AG10803 (cell line): ENCODE measurements at regions not wholly inside any gene's neighbourhood (a gene's known extent, or its start where the extent isn't known, plus 50 kb on each side); places are given as distances from the start of the nearest gene placed in this dataset.

Experiments
- DNase-seq: peaks from one replicate; pipeline ENCODE4 v3.0.0; 2010; ENCODE audit warnings: low read depth
- H3K4me3 ChIP-seq: 2 replicates; pipeline ENCODE4 v1.5.1; 2011; ENCODE audit warnings: mild to moderate bottlenecking, low read length, control low read depth
- TF ChIP-seq, protein P1 (sequence below): conservative IDR thresholded peaks from 2 replicates; pipeline ENCODE4 v1.5.1; 2011; ENCODE audit warnings: mild to moderate bottlenecking, low read length, control low read depth, inconsistent platforms

DNA sequence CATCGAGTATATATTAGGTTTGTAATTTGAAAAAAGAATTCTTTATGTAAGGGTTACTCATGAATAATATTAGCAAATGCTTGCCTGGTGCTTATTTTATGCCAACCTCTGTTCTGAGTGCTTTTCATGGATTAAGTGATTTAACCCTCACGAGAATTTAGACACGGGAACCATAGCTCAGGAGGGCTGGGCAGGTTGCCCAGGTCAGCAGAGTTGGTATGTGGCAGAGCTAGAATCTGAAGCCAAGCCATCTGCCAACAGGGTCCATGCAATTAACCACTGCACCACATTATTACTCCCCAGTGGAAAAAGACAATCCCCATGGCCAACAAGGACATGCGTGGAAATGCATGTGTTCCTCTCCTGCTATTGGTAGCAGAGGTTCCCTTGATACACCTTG, 345.6 kb downstream of the CDC5L start:
- H3K4me3 ChIP-seq: no peak overlapping the region
- no peak for DNase-seq
- TF ChIP-seq, protein P1, sequence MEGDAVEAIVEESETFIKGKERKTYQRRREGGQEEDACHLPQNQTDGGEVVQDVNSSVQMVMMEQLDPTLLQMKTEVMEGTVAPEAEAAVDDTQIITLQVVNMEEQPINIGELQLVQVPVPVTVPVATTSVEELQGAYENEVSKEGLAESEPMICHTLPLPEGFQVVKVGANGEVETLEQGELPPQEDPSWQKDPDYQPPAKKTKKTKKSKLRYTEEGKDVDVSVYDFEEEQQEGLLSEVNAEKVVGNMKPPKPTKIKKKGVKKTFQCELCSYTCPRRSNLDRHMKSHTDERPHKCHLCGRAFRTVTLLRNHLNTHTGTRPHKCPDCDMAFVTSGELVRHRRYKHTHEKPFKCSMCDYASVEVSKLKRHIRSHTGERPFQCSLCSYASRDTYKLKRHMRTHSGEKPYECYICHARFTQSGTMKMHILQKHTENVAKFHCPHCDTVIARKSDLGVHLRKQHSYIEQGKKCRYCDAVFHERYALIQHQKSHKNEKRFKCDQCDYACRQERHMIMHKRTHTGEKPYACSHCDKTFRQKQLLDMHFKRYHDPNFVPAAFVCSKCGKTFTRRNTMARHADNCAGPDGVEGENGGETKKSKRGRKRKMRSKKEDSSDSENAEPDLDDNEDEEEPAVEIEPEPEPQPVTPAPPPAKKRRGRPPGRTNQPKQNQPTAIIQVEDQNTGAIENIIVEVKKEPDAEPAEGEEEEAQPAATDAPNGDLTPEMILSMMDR: no peak

DNA sequence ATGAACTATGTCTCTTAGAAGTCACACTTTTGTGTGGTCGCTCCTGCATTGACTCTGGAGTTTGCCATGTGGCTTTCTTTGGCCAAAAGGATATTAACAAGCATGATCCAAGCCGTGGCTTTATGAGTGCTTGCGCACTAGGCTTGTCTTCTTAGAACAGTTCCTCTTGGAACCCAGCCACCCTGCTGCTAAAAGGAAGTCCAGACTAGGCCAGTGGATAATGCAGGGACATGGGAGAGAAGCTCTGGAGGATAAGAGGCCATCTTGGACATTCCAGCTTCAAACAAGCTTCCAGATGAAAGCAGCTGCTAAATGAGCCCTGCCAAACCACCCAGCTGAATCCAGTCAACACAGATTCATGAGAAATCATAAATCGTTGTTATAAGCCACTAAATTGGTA, 346.4 kb downstream of the CDC5L start:
- TF ChIP-seq, protein P1: no peak
- no peak overlapping the region for H3K4me3 ChIP-seq
- no peak for DNase-seq

DNA sequence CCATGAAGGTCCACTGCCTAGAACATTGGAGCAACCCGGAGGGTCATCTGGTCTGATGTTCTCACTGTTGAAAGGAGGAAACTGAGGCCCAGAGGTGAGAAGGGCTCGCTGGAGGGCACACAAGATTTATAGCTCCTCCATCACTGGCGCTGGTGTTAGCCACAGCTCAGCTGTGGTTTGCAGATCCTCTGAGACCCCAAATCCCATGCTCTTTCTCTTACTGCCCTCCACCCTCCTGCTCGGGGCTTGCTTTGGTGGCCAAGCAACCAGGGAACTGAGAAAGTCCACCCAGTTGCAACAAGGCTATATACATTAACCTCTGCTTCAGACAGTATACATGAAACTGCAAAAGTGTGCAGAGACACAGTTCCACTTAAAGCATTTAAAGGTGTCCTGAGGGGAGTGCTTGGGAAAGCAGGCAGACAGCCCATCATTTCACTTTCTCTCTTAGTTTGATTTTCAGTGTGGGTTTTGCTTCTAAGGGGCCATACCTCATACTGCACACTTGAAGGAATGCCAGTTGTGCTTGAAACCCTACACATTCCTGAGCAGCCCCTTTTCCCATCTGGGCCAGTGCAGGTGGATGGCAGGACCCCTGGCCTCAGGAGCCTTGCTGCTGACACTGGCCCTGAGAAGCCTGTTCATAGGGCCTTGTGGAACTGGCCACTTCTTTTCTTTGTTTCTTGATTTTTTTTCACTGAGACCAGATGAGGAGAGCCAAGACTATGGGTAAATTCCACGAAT, 347.6 kb downstream of the CDC5L start:
- TF ChIP-seq, protein P1: no peak
- H3K4me3 ChIP-seq: no peak overlapping the region
- no peak for DNase-seq

DNA sequence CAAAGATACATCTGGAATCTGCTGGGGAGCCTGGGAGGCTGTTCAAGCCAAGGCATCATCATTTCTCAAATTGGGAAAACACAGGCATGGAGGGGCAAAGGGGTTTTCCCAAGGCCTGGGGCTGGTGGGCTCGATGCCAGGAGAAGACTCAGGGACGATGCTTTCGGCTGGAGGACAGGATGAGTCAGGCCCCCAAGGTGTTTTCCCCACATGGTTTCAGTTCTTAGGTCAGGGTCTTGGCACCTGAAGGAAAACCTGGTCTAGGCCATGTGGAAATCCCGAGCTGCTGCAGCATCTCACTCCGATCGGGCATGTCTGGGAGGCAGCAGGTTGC, 348.1 kb downstream of the CDC5L start:
- H3K4me3 ChIP-seq: no peak overlapping the region
- peak; percentile 72 for DNase-seq
- TF ChIP-seq, protein P1: no peak

DNA sequence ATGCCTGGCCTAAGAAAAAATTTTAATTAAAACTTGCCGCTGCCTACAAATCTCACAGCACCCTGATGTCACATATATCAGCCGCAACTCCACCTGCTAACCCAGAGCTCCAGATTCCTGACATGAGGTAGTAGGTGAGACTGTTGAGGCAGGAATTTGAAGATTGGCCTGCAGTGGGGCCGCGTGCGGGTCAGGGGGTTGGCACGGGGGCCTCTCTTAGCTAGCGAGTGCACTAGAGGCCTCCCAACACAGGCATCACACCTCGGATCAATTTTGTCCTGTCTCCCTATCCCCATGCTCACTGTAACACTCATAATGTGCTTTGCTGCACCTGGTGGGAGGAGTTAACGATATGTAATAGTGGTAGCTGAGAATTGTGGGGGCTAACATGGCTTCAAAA, 349.8 kb downstream of the CDC5L start:
- DNase-seq: no peak
- TF ChIP-seq, protein P1: no peak
- no peak overlapping the region for H3K4me3 ChIP-seq

DNA sequence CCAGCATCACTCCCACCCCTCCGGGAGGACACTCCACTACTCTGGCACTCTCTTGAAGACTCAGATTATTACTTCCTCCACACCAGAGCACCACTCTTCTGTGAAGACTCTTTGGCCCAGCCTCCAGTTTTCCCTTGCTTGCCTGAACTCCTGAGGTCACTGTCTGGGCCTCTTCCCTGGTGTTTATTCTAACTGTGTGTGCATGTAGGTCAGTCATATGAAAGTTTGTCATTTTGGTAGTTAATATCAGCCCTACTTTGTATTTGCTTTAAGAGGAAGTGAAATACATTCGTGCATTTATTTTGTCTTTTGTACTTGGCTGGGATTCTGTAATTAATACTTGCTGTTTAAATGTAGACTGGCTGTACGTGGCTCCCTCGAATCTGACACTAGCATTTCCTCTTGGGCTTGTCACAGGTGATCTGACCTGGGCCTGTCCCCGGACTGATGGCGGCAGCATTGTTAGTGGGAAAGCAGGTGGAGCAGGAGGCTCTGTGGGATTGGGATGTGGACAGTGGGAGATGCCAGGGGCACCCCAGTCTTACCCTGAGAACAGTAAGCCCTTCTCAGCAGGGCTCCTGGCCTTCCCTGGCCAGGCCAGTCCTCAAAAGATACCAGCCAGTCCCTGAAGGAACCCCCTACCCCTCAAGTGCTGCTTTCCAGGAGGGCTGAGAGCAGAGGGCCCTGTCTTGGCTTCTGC, 350.5 kb downstream of the CDC5L start:
- H3K4me3 ChIP-seq: no peak overlapping the region
- no peak for DNase-seq
- TF ChIP-seq, protein P1: no peak

DNA sequence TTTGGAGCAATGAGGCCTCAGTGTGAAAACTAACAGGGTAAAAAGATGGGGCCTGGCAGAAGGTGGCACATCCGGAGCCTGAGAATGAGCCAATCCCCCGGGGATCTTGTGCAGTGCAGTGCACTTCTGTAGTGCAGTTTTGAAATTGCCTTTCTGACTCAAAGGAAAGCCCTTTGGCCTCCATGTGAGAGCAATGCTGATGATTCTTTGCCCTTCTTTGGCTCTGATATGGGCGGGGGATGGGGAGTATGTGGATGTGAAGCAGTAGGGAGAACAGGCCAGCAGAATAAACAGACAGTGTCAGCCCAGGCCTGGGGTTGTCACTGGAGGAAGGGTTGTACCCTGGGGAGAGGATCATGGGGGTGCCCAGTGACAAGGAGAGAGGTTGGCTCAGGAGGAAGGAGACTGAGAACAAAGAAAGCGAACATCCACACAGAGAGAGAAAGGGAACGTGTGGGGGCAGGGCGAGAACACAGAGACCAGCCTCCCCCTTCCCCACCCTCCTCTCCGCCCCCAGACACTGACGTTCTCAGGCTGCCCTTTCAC, 351.2 kb downstream of the CDC5L start:
- H3K4me3 ChIP-seq: no peak overlapping the region
- peak; percentile 90 for DNase-seq
- TF ChIP-seq, protein P1: no peak
